ENCODE measurements at regions not wholly inside any gene's neighbourhood (a gene's known extent, or its start where the extent isn't known, plus 50 kb on each side); places are given as distances from the start of the nearest gene placed in this dataset.
A peak's percentile ranks its signal among the peaks of the same experiment; 100 is the strongest.

- no peak overlapping the region for H3K4me3 ChIP-seq
- H3K27ac ChIP-seq: no peak overlapping the region
- no peak for DNase-seq (ENCODE audit: low read depth in 1 of 2, low spot score in 1 of 2)
- no peaks in the 10 kb centered on the region for H3K36me3 ChIP-seq
- H3K27me3 ChIP-seq: no peaks in the 10 kb centered on the region
- no peaks in the 10 kb centered on the region for H3K4me1 ChIP-seq (ENCODE audit: low read depth)
- no peaks in the 10 kb centered on the region for H3K9me3 ChIP-seq (ENCODE audit: low read depth)
- no peak for TF ChIP-seq CTCF (IDR thresholded peaks at IDR 0.05; ENCODE audit: low read depth, low read length)
Observed at GRCh38 chr2:121159291-121160071, 125.5 kb downstream of the TFCP2L1 start.

DNA sequence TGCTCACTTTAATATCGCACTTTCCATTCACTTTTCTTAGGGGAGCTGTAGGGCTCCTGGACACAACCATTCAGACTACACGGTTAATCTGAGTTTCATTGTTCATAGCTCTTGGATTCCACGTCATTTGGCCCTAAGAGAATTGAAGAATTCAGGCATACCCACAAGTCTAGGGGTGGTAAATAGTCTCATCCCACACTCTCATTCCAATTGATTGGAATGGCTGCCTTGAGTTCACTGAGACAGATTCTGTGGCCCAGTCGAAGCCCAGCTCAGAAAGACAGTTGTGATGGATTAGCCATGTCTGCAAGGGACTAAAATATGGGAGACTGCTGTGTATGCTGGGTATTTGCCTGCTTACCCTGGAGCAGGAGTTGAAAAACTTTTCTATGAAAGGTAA is 124.6 kb downstream of the TFCP2L1 start:
- Histone ChIP-seq H3K4me1 (ENCODE audit: low read depth) (no peaks in the 10 kb centered on the region), H3K9me3 (ENCODE audit: low read depth) (no peaks in the 10 kb centered on the region)
- TF ChIP-seq CTCF (IDR thresholded peaks at IDR 0.05; ENCODE audit: low read depth, low read length): no peak

GRCh38 chr2:121161272-121161671 is 123.7 kb downstream of the TFCP2L1 start:
- no peaks in the 10 kb centered on the region for H3K27me3 ChIP-seq
- H3K9me3 ChIP-seq (ENCODE audit: low read depth): no peaks in the 10 kb centered on the region
- no peaks in the 10 kb centered on the region for H3K4me1 ChIP-seq (ENCODE audit: low read depth)
- DNase-seq (ENCODE audit: low read depth in 1 of 2, low spot score in 1 of 2): no peak
- H3K4me3 ChIP-seq: no peak overlapping the region
- no peaks in the 10 kb centered on the region for H3K36me3 ChIP-seq
- H3K27ac ChIP-seq: no peak overlapping the region
- no peak for TF ChIP-seq CTCF (IDR thresholded peaks at IDR 0.05; ENCODE audit: low read depth, low read length)

More for the DNA sequence above, 124.6 kb downstream of the TFCP2L1 start:
- DNase-seq (ENCODE audit: low read depth in 1 of 2, low spot score in 1 of 2): peak in 1 of 2 donors; percentile 14
- no peak overlapping the region for H3K27ac ChIP-seq
- no peaks in the 10 kb centered on the region for H3K36me3 ChIP-seq
- no peak overlapping the region for H3K4me3 ChIP-seq
- H3K27me3 ChIP-seq: no peaks in the 10 kb centered on the region

DNA sequence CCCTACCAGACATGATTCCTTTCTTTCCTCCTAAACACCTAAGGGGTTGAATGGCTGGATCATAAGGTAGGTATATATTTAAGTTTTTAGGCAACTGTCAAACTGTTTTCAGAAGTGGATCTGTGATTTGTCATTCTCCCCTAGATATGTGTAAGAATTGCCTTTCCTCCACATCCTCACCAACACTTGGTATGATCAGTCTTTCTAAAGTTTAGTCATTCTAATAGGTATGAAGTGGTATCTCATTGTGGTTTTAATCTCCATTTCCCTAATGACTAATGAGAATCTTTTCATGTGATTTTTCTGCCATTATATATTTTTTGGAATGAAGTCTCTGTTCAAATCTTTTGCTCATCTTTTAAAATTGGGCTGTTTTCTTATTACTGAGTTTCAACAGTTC is 122.1 kb downstream of the TFCP2L1 start:
- no peaks in the 10 kb centered on the region for H3K27me3 ChIP-seq
- DNase-seq (ENCODE audit: low read depth in 1 of 2, low spot score in 1 of 2): no peak
- H3K4me3 ChIP-seq: no peak overlapping the region
- H3K9me3 ChIP-seq (ENCODE audit: low read depth): no peaks in the 10 kb centered on the region
- no peak for TF ChIP-seq CTCF (IDR thresholded peaks at IDR 0.05; ENCODE audit: low read depth, low read length)
- H3K36me3 ChIP-seq: no peaks in the 10 kb centered on the region
- no peaks in the 10 kb centered on the region for H3K4me1 ChIP-seq (ENCODE audit: low read depth)
- H3K27ac ChIP-seq: no peak overlapping the region

- Histone ChIP-seq H3K27ac (no peak overlapping the region), H3K27me3 (no peaks in the 10 kb centered on the region), H3K9me3 (ENCODE audit: low read depth) (no peaks in the 10 kb centered on the region), H3K4me3 (no peak overlapping the region), H3K4me1 (ENCODE audit: low read depth) (no peaks in the 10 kb centered on the region), H3K36me3 (no peaks in the 10 kb centered on the region)
- DNase-seq (ENCODE audit: low read depth in 1 of 2, low spot score in 1 of 2): no peak
- no peak for TF ChIP-seq CTCF (IDR thresholded peaks at IDR 0.05; ENCODE audit: low read depth, low read length)
Observed at GRCh38 chr2:121164042-121164441, 121.0 kb downstream of the TFCP2L1 start.

Measured in cardiac muscle cell (in vitro differentiated cells and primary cell).